Smooth muscle cell (in vitro differentiated cells): ENCODE measurements at regions not wholly inside any gene's neighbourhood (a gene's known extent, or its start where the extent isn't known, plus 50 kb on each side); places are given as distances from the start of the nearest gene placed in this dataset.

ENCODE experiments used
- DNase-seq: peaks from one replicate; lab custom pipeline; 2025; ENCODE audit not compliant: unreplicated experiment; lab: John Stamatoyannopoulos, UW
- H2AFZ ChIP-seq: fragments of 200-600 bp; sonication (generic); 2 replicates; pipeline ENCODE4 v1.6.0; 2016; ENCODE audit warnings: antibody characterized with exemption, low read depth, mild to moderate bottlenecking
- H3F3A ChIP-seq: fragments of 200-600 bp; sonication (generic); 2 replicates; pipeline ENCODE4 v1.6.0; 2017; ENCODE audit warnings: antibody characterized with exemption, low read depth
- H3K27ac ChIP-seq: fragments of 200-600 bp; sonication (generic); 2 replicates; pipeline ENCODE4 v1.5.1; 2016; ENCODE audit warnings: low read depth, mild to moderate bottlenecking
- H3K27me3 ChIP-seq: fragments of 200-600 bp; sonication (generic); 2 replicates; pipeline ENCODE4 v1.6.1; 2016; ENCODE audit warnings: low read depth, mild to moderate bottlenecking
- H3K36me3 ChIP-seq: fragments of 200-600 bp; sonication (generic); 2 replicates; pipeline ENCODE4 v1.5.1; 2016; ENCODE audit warnings: low read depth
- H3K4me1 ChIP-seq: fragments of 200-600 bp; sonication (generic); 2 replicates; pipeline ENCODE4 v1.5.1; 2016; ENCODE audit warnings: low read depth
- H3K4me2 ChIP-seq: fragments of 200-600 bp; sonication (generic); 2 replicates; pipeline ENCODE4 v1.6.0; 2016; ENCODE audit warnings: mild to moderate bottlenecking
- H3K4me3 ChIP-seq: fragments of 200-600 bp; sonication (generic); 2 replicates; pipeline ENCODE4 v1.5.1; 2016; ENCODE audit warnings: mild to moderate bottlenecking
- H3K79me2 ChIP-seq: fragments of 200-600 bp; sonication (generic); 2 replicates; pipeline ENCODE4 v1.6.0; 2016; ENCODE audit warnings: low read depth, mild to moderate bottlenecking
- H3K9ac ChIP-seq: fragments of 200-600 bp; sonication (generic); 2 replicates; pipeline ENCODE4 v1.6.0; 2016; ENCODE audit warnings: low read depth
- H3K9me3 ChIP-seq: fragments of 200-600 bp; sonication (generic); replicated peaks from 2 replicates; pipeline ENCODE4 v1.5.1; 2016; ENCODE audit warnings: low read depth
- H4K20me1 ChIP-seq: fragments of 200-600 bp; sonication (generic); 2 replicates; pipeline ENCODE4 v1.6.0; 2016; ENCODE audit warnings: low read depth
- CTCF ChIP-seq: fragments of 200-600 bp; sonication (generic); IDR thresholded peaks from 2 replicates; pipeline ENCODE4 v1.5.1; 2017; ENCODE audit warnings: borderline replicate concordance, mild to moderate bottlenecking, antibody characterized with exemption; ENCODE audit not compliant: insufficient read depth, poor library complexity, severe bottlenecking

DNA sequence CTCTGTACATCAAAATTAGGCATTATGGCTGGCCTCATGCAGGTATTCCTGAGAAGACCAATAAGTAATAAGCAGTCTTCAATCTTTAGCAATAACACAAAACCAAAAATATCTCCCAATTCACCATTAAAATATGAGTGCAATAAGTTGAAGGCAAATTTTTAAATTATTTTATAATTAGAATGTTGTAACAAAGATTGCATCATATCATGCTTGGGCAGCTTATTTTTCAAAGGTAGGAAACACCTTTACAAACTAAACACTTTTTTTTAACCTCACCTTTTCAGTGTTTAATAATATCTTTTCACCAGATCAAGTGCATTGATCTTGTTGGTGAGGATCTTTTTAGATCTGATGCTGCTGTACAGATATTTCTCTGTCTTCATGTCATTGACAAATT is 592.9 kb upstream of the PITX2 start:
- no peak overlapping the region for H3K27ac ChIP-seq
- no peak overlapping the region for H2AFZ ChIP-seq
- H3K9ac ChIP-seq: no peak overlapping the region
- DNase-seq: no peak
- H3K9me3 ChIP-seq: no peaks in the 10 kb centered on the region
- H3K36me3 ChIP-seq: no peaks in the 10 kb centered on the region
- H4K20me1 ChIP-seq: no peaks in the 10 kb centered on the region
- no peak for TF ChIP-seq CTCF
- H3F3A ChIP-seq: no peaks in the 10 kb centered on the region
- H3K4me2 ChIP-seq: no peak overlapping the region
- H3K79me2 ChIP-seq: no peaks in the 10 kb centered on the region
- H3K4me1 ChIP-seq: peaks cover 7% of the 10 kb centered on the region
- H3K4me3 ChIP-seq: no peak overlapping the region
- H3K27me3 ChIP-seq: no peaks in the 10 kb centered on the region

- H3K9me3 ChIP-seq: no peaks in the 10 kb centered on the region
- H3F3A ChIP-seq: no peaks in the 10 kb centered on the region
- no peak overlapping the region for H2AFZ ChIP-seq
- H3K4me2 ChIP-seq: no peak overlapping the region
- H3K4me1 ChIP-seq: peaks cover 7% of the 10 kb centered on the region
- no peak for DNase-seq
- no peaks in the 10 kb centered on the region for H4K20me1 ChIP-seq
- no peak overlapping the region for H3K4me3 ChIP-seq
- no peaks in the 10 kb centered on the region for H3K79me2 ChIP-seq
- no peaks in the 10 kb centered on the region for H3K27me3 ChIP-seq
- H3K27ac ChIP-seq: no peak overlapping the region
- no peak for TF ChIP-seq CTCF
- no peak overlapping the region for H3K9ac ChIP-seq
- no peaks in the 10 kb centered on the region for H3K36me3 ChIP-seq
These were observed 593.9 kb upstream of the PITX2 start for GRCh38 chr4:111216791-111217190.

GRCh38 chr4:111221371-111221770 is 598.5 kb upstream of the PITX2 start:
- no peaks in the 10 kb centered on the region for H3K36me3 ChIP-seq

More at GRCh38 chr4:111221371-111221770, 598.5 kb upstream of the PITX2 start:
- no peaks in the 10 kb centered on the region for H3K27me3 ChIP-seq
- no peaks in the 10 kb centered on the region for H4K20me1 ChIP-seq
- no peak for DNase-seq
- no peak overlapping the region for H3K4me3 ChIP-seq
- H3K4me1 ChIP-seq: no peaks in the 10 kb centered on the region
- H3F3A ChIP-seq: no peaks in the 10 kb centered on the region
- no peak overlapping the region for H3K27ac ChIP-seq
- no peak overlapping the region for H3K9ac ChIP-seq
- no peak overlapping the region for H3K4me2 ChIP-seq
- TF ChIP-seq CTCF: no peak
- no peak overlapping the region for H2AFZ ChIP-seq
- H3K9me3 ChIP-seq: no peaks in the 10 kb centered on the region
- no peaks in the 10 kb centered on the region for H3K79me2 ChIP-seq
